H9 (cell line): ENCODE measurements at regions not wholly inside any gene's neighbourhood (a gene's known extent, or its start where the extent isn't known, plus 50 kb on each side); places are given as distances from the start of the nearest gene placed in this dataset.

ENCODE experiments used
- DNase-seq: peaks from one replicate; pipeline ENCODE4 v3.0.0-alpha.2; 2017
- H2AFZ ChIP-seq: one replicate; pipeline ENCODE4 v1.6.1; 2013; ENCODE audit warnings: mild to moderate bottlenecking, low read length, control low read depth, moderate library complexity
- H2AK5ac ChIP-seq: 2 replicates; pipeline ENCODE4 v1.6.1; 2013; ENCODE audit warnings: low read length, control low read depth, mixed read lengths; ENCODE audit not compliant: insufficient read length
- H2BK120ac ChIP-seq: one replicate; pipeline ENCODE4 v1.6.1; 2013; ENCODE audit warnings: low read depth, mild to moderate bottlenecking, low read length, control low read depth, inconsistent platforms; ENCODE audit not compliant: poor library complexity, severe bottlenecking
- H2BK12ac ChIP-seq: 2 replicates; pipeline ENCODE4 v1.6.1; 2013; ENCODE audit warnings: low read length, control low read depth, mixed read lengths, low read depth; ENCODE audit not compliant: insufficient read length
- H2BK15ac ChIP-seq: 2 replicates; pipeline ENCODE4 v1.6.1; 2013; ENCODE audit warnings: low read depth, low read length, control low read depth
- H2BK20ac ChIP-seq: one replicate; pipeline ENCODE4 v1.6.1; 2013; ENCODE audit warnings: low read depth, mild to moderate bottlenecking, low read length, control low read depth, inconsistent platforms; ENCODE audit not compliant: poor library complexity, severe bottlenecking
- H2BK5ac ChIP-seq: 2 replicates; pipeline ENCODE4 v1.6.1; 2013; ENCODE audit warnings: low read length, control low read depth, mixed read lengths; ENCODE audit not compliant: insufficient read length
- H3K14ac ChIP-seq: 2 replicates; pipeline ENCODE4 v1.6.1; 2013; ENCODE audit warnings: low read length, control low read depth; ENCODE audit not compliant: insufficient read depth
- H3K18ac ChIP-seq: 2 replicates; pipeline ENCODE4 v1.6.1; 2013; ENCODE audit warnings: low read depth, mild to moderate bottlenecking, mixed read lengths, low read length, control low read depth; ENCODE audit not compliant: insufficient read length
- H3K23ac ChIP-seq: 2 replicates; pipeline ENCODE4 v1.6.1; 2013; ENCODE audit warnings: low read length, control low read depth, mixed read lengths, low read depth; ENCODE audit not compliant: insufficient read length
- H3K23me2 ChIP-seq: 2 replicates; pipeline ENCODE4 v1.6.1; 2013; ENCODE audit warnings: low read depth, mild to moderate bottlenecking, mixed read lengths, low read length, control low read depth; ENCODE audit not compliant: insufficient read length, poor library complexity, severe bottlenecking
- H3K27ac ChIP-seq: 2 replicates; pipeline ENCODE4 v1.5.1; 2013; ENCODE audit warnings: low read length, control low read depth, mixed read lengths, low read depth; ENCODE audit not compliant: insufficient read length
- H3K27me3 ChIP-seq: 2 replicates; pipeline ENCODE4 v1.6.1; 2013; ENCODE audit warnings: low read length, control low read depth, inconsistent platforms; ENCODE audit not compliant: insufficient read depth
- H3K4ac ChIP-seq: 2 replicates; pipeline ENCODE4 v1.6.1; 2013; ENCODE audit warnings: low read depth, mild to moderate bottlenecking, control low read depth, inconsistent platforms, low read length, moderate library complexity
- H3K4me1 ChIP-seq: 2 replicates; pipeline ENCODE4 v1.6.1; 2013; ENCODE audit warnings: low read length, control low read depth, inconsistent platforms; ENCODE audit not compliant: insufficient read depth
- H3K4me2 ChIP-seq: 2 replicates; pipeline ENCODE4 v1.6.1; 2013; ENCODE audit warnings: low read length, control low read depth, mixed read lengths; ENCODE audit not compliant: insufficient read length, insufficient read depth
- H3K56ac ChIP-seq: 2 replicates; pipeline ENCODE4 v1.6.1; 2013; ENCODE audit warnings: low read depth, mild to moderate bottlenecking, mixed read lengths, low read length, control low read depth; ENCODE audit not compliant: insufficient read length
- H3K79me1 ChIP-seq: 2 replicates; pipeline ENCODE4 v1.6.1; 2013; ENCODE audit warnings: low read depth, mild to moderate bottlenecking, moderate library complexity, low read length, control low read depth, inconsistent platforms; ENCODE audit not compliant: insufficient read depth, poor library complexity, severe bottlenecking
- H3K79me2 ChIP-seq: 2 replicates; pipeline ENCODE4 v1.6.1; 2013; ENCODE audit warnings: low read length, control low read depth, inconsistent platforms; ENCODE audit not compliant: insufficient read depth
- H3K9ac ChIP-seq: 2 replicates; pipeline ENCODE4 v1.6.1; 2013; ENCODE audit warnings: low read length, control low read depth, mixed read lengths; ENCODE audit not compliant: insufficient read length; ENCODE audit errors: extremely low read depth
- H3K9me3 ChIP-seq: one replicate; pipeline ENCODE4 v1.6.1; 2013; ENCODE audit warnings: low read depth, low read length, inconsistent platforms; ENCODE audit not compliant: control insufficient read depth
- H3T11ph ChIP-seq: one replicate; pipeline ENCODE4 v1.6.1; 2013; ENCODE audit warnings: mild to moderate bottlenecking, low read length, control low read depth, inconsistent platforms
- H4K20me1 ChIP-seq: one replicate; pipeline ENCODE4 v1.6.1; 2013; ENCODE audit not compliant: control insufficient read depth, insufficient read length, insufficient read depth
- H4K5ac ChIP-seq: 2 replicates; pipeline ENCODE4 v1.6.1; 2013; ENCODE audit warnings: low read depth, mild to moderate bottlenecking, mixed read lengths, low read length, control low read depth; ENCODE audit not compliant: insufficient read length
- H4K8ac ChIP-seq: replicated peaks from 2 replicates; pipeline ENCODE4 v1.6.1; 2013; ENCODE audit warnings: low read length, control low read depth, mixed read lengths, low read depth; ENCODE audit not compliant: insufficient read length
- H4K91ac ChIP-seq: 2 replicates; pipeline ENCODE4 v1.6.1; 2013; ENCODE audit warnings: low read depth, mild to moderate bottlenecking, moderate library complexity, mixed read lengths, low read length, control low read depth; ENCODE audit not compliant: insufficient read length
- H3K27ac Mint-ChIP-seq, 3 experiments: 2 replicates in 2 of 3; 3 replicates in 1 of 3; pipeline ENCODE4 v1.8.0; 2020 to 2021; ENCODE audit warnings: mixed read lengths in 3 of 3, mild to moderate bottlenecking in 1 of 3, moderate library complexity in 1 of 3
- H3K27me3 Mint-ChIP-seq: 2 replicates; pipeline ENCODE4 v1.8.0; 2021; ENCODE audit warnings: low read depth, mild to moderate bottlenecking, moderate library complexity, mixed read lengths
- H3K36me3 Mint-ChIP-seq, 3 experiments: 2 replicates in 2 of 3; 3 replicates in 1 of 3; pipeline ENCODE4 v1.8.0; 2020 to 2021; ENCODE audit warnings: low read depth in 3 of 3, mixed read lengths in 3 of 3; ENCODE audit not compliant: insufficient read depth in 1 of 3
- H3K4me1 Mint-ChIP-seq, 2 experiments: 2 replicates each; pipeline ENCODE4 v1.8.0; 2020; ENCODE audit warnings: mixed read lengths in 2 of 2
- H3K4me3 Mint-ChIP-seq, 2 experiments: 2 replicates in 1 of 2; 3 replicates in 1 of 2; pipeline ENCODE4 v1.8.0; 2020 to 2021; ENCODE audit warnings: mild to moderate bottlenecking in 2 of 2, mixed read lengths in 2 of 2, moderate library complexity in 1 of 2
- H3K9me3 Mint-ChIP-seq, 2 experiments: 2 replicates in 1 of 2; 3 replicates in 1 of 2; pipeline ENCODE4 v1.8.0; 2020; ENCODE audit warnings: mild to moderate bottlenecking in 2 of 2, mixed read lengths in 2 of 2, moderate library complexity in 1 of 2
- WGBS: extraction: QIAGEN DNeasy Blood & Tissue Kit; methylation state at CpG from one replicate; pipeline ENCODE4 v1.1.7; 2013; ENCODE audit warnings: missing lambda C conversion rate, low lambda C conversion rate, mixed read lengths; ENCODE audit not compliant: insufficient read length; ENCODE audit errors: extremely low coverage; 5-methylcytosine and 5-hydroxymethylcytosine counted together
- TF ChIP-seq, protein P1 (sequence below): fragments of 200-600 bp; sonication (generic); conservative IDR thresholded peaks from 3 replicates; pipeline ENCODE4 v1.8.0; 2021; ENCODE audit warnings: antibody characterized with exemption, mild to moderate bottlenecking

DNA sequence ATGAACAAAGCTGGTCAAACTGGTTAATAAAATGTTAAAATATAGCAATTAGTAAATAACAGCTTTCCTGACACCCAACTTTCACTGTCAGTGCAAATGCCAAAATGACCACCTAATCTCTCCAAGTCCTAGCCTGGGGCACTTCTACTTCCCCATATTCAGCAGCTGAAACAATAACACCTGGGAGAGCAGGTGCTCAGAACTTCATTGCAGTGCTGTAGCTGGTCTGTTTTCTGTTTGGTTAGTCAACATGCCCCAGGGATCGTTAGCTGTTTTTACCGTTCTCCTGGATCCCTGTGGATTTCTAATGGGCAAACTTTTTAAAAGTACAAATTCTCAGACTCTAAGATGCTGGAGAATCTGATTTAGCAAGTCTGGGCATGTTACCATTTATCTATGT lies 759.7 kb downstream of the GALC start:
- no peak overlapping the region for H4K91ac ChIP-seq
- Mint-ChIP-seq H3K9me3 (peaks cover 12 to 16% of the 10 kb centered on the region in 2 experiments), H3K36me3 (peaks cover 11 to 18% (median 15%) of the 10 kb centered on the region in 3 experiments), H3K4me1 (peaks cover 33 to 54% of the 10 kb centered on the region in 2 experiments), H3K27me3 (peaks cover 2% of the 10 kb centered on the region), H3K27ac (no peak overlapping the region), H3K4me3 (no peak overlapping the region)
- no CpG with 5 or more reads among the region's 2 CpGs for WGBS
- H3K79me2 ChIP-seq = no peaks in the 10 kb centered on the region
- no peak overlapping the region for H2BK15ac ChIP-seq
- H2BK20ac ChIP-seq = no peak overlapping the region
- peak overlapping the region; percentile 70 for H2BK12ac ChIP-seq
- no peaks in the 10 kb centered on the region for H3K79me1 ChIP-seq
- H4K5ac ChIP-seq = no peak overlapping the region
- no peak overlapping the region for H2BK120ac ChIP-seq
- H3K23me2 ChIP-seq = no peaks in the 10 kb centered on the region
- H3K27ac ChIP-seq = no peak overlapping the region
- H4K20me1 ChIP-seq = no peaks in the 10 kb centered on the region
- no peak overlapping the region for H2AFZ ChIP-seq
- H2BK5ac ChIP-seq = no peak overlapping the region
- H4K8ac ChIP-seq = no peak overlapping the region
- H3T11ph ChIP-seq = no peak overlapping the region
- no peak overlapping the region for H3K56ac ChIP-seq
- no peak overlapping the region for H3K4ac ChIP-seq
- H3K4me1 ChIP-seq = peaks cover 9% of the 10 kb centered on the region; the same call in 1 of the 2 replicates
- H2AK5ac ChIP-seq = no peak overlapping the region
- H3K9me3 ChIP-seq = no peaks in the 10 kb centered on the region
- TF ChIP-seq, protein P1, sequence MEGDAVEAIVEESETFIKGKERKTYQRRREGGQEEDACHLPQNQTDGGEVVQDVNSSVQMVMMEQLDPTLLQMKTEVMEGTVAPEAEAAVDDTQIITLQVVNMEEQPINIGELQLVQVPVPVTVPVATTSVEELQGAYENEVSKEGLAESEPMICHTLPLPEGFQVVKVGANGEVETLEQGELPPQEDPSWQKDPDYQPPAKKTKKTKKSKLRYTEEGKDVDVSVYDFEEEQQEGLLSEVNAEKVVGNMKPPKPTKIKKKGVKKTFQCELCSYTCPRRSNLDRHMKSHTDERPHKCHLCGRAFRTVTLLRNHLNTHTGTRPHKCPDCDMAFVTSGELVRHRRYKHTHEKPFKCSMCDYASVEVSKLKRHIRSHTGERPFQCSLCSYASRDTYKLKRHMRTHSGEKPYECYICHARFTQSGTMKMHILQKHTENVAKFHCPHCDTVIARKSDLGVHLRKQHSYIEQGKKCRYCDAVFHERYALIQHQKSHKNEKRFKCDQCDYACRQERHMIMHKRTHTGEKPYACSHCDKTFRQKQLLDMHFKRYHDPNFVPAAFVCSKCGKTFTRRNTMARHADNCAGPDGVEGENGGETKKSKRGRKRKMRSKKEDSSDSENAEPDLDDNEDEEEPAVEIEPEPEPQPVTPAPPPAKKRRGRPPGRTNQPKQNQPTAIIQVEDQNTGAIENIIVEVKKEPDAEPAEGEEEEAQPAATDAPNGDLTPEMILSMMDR = no peak
- no peak overlapping the region for H3K9ac ChIP-seq
- no peaks in the 10 kb centered on the region for H3K27me3 ChIP-seq
- H3K23ac ChIP-seq = no peak overlapping the region
- no peak overlapping the region for H3K4me2 ChIP-seq
- DNase-seq = peak; percentile 36
- no peak overlapping the region for H3K18ac ChIP-seq
- H3K14ac ChIP-seq = no peak overlapping the region
